ENCODE measurements at regions not wholly inside any gene's neighbourhood (a gene's known extent, or its start where the extent isn't known, plus 50 kb on each side); places are given as distances from the start of the nearest gene placed in this dataset.

DNA sequence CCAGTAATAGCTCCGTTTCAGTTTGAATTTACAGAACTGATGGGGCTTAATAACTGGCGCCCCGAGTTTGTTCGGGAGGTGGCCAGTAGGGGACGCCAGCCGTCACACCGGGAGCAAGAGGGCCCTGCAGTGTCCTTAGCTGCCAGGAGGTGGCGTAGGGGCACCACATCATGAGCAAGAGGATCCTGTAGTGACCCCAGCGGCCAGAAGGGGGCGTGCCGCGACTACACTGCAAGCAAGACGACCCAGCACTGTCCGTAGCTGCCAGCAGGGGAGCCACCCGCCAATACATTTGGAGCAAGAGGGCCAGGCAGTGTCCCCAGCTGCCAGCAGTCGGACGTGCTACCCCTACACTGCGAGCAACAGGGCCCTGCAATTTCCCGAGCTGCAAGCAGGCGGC lies 663.7 kb upstream of the B3GAT1 start:
- intact Hi-C loops (cut with DNase I; ENCODE audit: low total_unique reads) = no loop called here
- no peaks in the 10 kb centered on the region for H3K36me3 ChIP-seq
- TF ChIP-seq POLR2AphosphoS5 (IDR thresholded peaks at IDR 0.05) (no peak), EP300 (IDR thresholded peaks at IDR 0.05; ENCODE audit: low read depth) (no peak)
- TF ChIP-seq, protein P1, sequence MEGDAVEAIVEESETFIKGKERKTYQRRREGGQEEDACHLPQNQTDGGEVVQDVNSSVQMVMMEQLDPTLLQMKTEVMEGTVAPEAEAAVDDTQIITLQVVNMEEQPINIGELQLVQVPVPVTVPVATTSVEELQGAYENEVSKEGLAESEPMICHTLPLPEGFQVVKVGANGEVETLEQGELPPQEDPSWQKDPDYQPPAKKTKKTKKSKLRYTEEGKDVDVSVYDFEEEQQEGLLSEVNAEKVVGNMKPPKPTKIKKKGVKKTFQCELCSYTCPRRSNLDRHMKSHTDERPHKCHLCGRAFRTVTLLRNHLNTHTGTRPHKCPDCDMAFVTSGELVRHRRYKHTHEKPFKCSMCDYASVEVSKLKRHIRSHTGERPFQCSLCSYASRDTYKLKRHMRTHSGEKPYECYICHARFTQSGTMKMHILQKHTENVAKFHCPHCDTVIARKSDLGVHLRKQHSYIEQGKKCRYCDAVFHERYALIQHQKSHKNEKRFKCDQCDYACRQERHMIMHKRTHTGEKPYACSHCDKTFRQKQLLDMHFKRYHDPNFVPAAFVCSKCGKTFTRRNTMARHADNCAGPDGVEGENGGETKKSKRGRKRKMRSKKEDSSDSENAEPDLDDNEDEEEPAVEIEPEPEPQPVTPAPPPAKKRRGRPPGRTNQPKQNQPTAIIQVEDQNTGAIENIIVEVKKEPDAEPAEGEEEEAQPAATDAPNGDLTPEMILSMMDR (IDR thresholded peaks at IDR 0.05) = peak in 4 of 5 experiments; percentile 24 to 36 (median 34)
- H3K4me1 ChIP-seq = no peaks in the 10 kb centered on the region
- H3K9me3 ChIP-seq = no peaks in the 10 kb centered on the region
- no peak overlapping the region for H3K4me3 ChIP-seq
- in situ Hi-C loops (cut with MboI; ENCODE audit: low pct_ligation_motif_present in 1 of 4, low pct_unique_long_range_greater_than_20kb in 1 of 4, low sequenced_read_pairs in 3 of 4) = no loop called here
- WGBS, 2 donors (ENCODE audit: low coverage in 1 of 2) = 60 to 80% methylated on average over 1 to 18 of the region's 20 CpGs
- no peak overlapping the region for H3K27ac ChIP-seq
- DNase-seq = peak; percentile 32
- H3K27me3 ChIP-seq = no peaks in the 10 kb centered on the region

DNA sequence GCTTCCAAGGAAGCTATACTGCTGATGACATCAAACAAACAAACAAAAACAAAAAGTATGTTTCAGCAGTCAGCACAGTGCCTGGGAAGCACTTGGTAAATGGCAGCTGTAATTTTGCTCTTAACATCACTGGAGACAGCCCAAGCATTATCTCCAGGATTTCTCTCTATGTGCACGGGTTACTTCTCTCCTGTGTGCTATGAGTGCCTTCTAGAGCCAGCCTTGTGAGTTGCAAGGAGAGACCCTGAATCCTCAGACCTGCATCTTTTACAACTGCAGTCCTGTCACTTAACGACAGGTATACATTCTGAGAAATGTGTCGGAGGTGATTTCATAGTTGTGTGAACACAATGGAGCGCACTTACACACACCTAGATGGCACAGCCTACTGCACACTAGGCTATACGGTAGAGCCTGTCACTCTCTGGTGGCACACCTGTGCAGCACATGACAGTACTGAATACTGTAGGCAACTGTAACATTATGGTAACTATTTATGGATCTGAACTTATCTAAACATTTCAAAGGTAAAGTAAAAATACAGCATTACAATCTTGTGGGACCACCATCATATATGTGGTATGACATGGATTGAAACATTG lies 662.5 kb upstream of the B3GAT1 start:
- H3K27ac ChIP-seq = no peak overlapping the region
- no peaks in the 10 kb centered on the region for H3K9me3 ChIP-seq
- no peaks in the 10 kb centered on the region for H3K27me3 ChIP-seq
- intact Hi-C loops (cut with DNase I; ENCODE audit: low total_unique reads) (no loop called here), in situ Hi-C loops (cut with MboI; ENCODE audit: low pct_ligation_motif_present in 1 of 4, low pct_unique_long_range_greater_than_20kb in 1 of 4, low sequenced_read_pairs in 3 of 4) (no loop called here)
- H3K36me3 ChIP-seq = no peaks in the 10 kb centered on the region
- H3K4me3 ChIP-seq = no peak overlapping the region
- no peak for DNase-seq
- WGBS, 2 donors (ENCODE audit: low coverage in 1 of 2) = 62 to 66% methylated on average over 4 to 5 of the region's 5 CpGs
- TF ChIP-seq, protein P1 (IDR thresholded peaks at IDR 0.05) = no peak
- TF ChIP-seq POLR2A (IDR thresholded peaks at IDR 0.05) = no peak
- TF ChIP-seq EP300 (IDR thresholded peaks at IDR 0.05; ENCODE audit: low read depth) = no peak
- TF ChIP-seq POLR2AphosphoS5 (IDR thresholded peaks at IDR 0.05) = no peak
- no peaks in the 10 kb centered on the region for H3K4me1 ChIP-seq

DNA sequence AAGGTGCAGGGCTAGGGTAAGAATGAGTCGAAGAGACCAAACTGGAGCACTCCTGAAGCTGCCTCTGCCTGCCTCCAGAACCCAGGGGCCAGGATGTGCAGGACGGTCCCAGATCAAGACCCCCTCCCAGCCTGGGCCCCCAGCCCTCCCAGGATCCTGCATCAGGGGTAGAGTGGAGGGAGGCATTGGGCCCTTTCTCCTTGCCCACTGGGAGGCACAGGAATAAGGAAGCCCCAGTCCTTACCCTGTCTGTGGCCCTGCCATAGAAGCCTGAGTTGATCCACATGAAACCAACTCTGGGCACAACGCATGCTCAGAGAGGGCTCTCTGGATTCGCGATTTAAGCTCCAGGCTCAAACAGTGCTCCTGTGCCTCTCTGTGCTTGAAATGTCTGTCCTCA lies 661.8 kb upstream of the B3GAT1 start:
- no peaks in the 10 kb centered on the region for H3K27me3 ChIP-seq
- no peaks in the 10 kb centered on the region for H3K9me3 ChIP-seq
- no peak overlapping the region for H3K4me3 ChIP-seq
- intact Hi-C loops (cut with DNase I; ENCODE audit: low total_unique reads) = no loop called here
- in situ Hi-C loops (cut with MboI; ENCODE audit: low pct_ligation_motif_present in 1 of 4, low pct_unique_long_range_greater_than_20kb in 1 of 4, low sequenced_read_pairs in 3 of 4) = no loop called here
- H3K36me3 ChIP-seq = no peaks in the 10 kb centered on the region
- TF ChIP-seq, protein P1 (IDR thresholded peaks at IDR 0.05) = no peak
- TF ChIP-seq EP300 (IDR thresholded peaks at IDR 0.05; ENCODE audit: low read depth) (no peak), POLR2A (IDR thresholded peaks at IDR 0.05) (no peak), POLR2AphosphoS5 (IDR thresholded peaks at IDR 0.05) (no peak)
- no peaks in the 10 kb centered on the region for H3K4me1 ChIP-seq
- no peak overlapping the region for H3K27ac ChIP-seq
- DNase-seq = no peak
- 86% methylated on average over 5 of the region's 5 CpGs; no CpG with 5 or more reads in 1 of the 2 donors for WGBS, 2 donors (ENCODE audit: low coverage in 1 of 2)

DNA sequence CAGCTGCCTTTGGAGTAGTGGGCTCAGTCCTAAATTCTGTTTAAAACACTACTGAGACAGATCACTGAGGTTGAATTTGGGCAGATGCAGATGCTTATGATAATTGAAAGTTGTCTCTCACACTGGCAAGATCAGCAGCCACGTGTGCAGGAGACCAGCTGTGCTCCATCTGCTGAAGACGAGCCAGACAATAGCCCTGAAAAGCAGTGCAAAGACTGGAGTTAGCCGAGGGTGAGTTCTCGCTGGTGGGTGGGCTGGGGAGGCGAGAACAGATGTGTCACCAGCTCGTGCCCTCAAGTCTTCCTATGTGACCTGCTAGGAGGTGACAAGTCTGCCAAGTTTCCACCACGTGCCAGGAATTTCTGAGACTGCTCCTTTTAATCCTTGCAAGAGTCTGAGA lies 661.3 kb upstream of the B3GAT1 start:
- Histone ChIP-seq H3K36me3 (no peaks in the 10 kb centered on the region), H3K9me3 (no peaks in the 10 kb centered on the region), H3K27ac (no peak overlapping the region), H3K4me3 (no peak overlapping the region), H3K27me3 (no peaks in the 10 kb centered on the region), H3K4me1 (no peaks in the 10 kb centered on the region)
- no peak for DNase-seq
- WGBS, 2 donors (ENCODE audit: low coverage in 1 of 2) = 45% methylated on average over 7 of the region's 7 CpGs; no CpG with 5 or more reads in 1 of the 2 donors
- intact Hi-C loops (cut with DNase I; ENCODE audit: low total_unique reads) (no loop called here), in situ Hi-C loops (cut with MboI; ENCODE audit: low pct_ligation_motif_present in 1 of 4, low pct_unique_long_range_greater_than_20kb in 1 of 4, low sequenced_read_pairs in 3 of 4) (no loop called here)
- TF ChIP-seq POLR2A (IDR thresholded peaks at IDR 0.05) (no peak), POLR2AphosphoS5 (IDR thresholded peaks at IDR 0.05) (no peak), EP300 (IDR thresholded peaks at IDR 0.05; ENCODE audit: low read depth) (no peak)
- TF ChIP-seq, protein P1 (IDR thresholded peaks at IDR 0.05) = no peak
